NT2/D1 (cell line): ENCODE measurements at regions not wholly inside any gene's neighbourhood (a gene's known extent, or its start where the extent isn't known, plus 50 kb on each side); places are given as distances from the start of the nearest gene placed in this dataset.

Experiments
- SUZ12 ChIP-seq: IDR thresholded peaks from 2 replicates; pipeline ENCODE4 v1.6.1; 2011; ENCODE audit not compliant: insufficient read length, insufficient read depth; ENCODE audit errors: extremely low read depth
- YY1 ChIP-seq: IDR thresholded peaks from 2 replicates; pipeline ENCODE4 v1.6.1; 2011; ENCODE audit not compliant: insufficient read length, insufficient read depth

DNA sequence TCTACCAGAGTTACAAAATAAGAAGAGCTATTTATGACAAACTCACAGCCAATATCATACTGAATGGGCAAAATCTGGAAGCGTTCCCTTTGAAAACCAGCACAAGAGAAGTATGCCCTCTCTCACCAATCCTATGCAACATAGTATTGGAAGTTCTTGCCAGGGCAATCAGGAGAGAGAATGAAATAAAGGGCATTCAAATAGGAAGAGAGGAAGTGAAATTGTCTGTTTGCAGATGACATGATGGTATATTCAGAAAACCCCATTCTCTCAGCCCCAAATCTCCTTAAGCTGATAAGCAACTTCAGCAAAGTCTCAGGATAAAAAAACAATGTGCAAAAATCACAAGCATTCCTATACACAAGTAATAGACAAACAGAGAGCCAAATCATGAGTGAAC lies 1169.5 kb downstream of the AMY1C start:
- TF ChIP-seq YY1 (no peak), SUZ12 (no peak)
